GM18520 (cell line): ENCODE measurements at regions not wholly inside any gene's neighbourhood (a gene's known extent, or its start where the extent isn't known, plus 50 kb on each side); places are given as distances from the start of the nearest gene placed in this dataset.
"Not testable (repeated sequence)": the region's sequence is repeated elsewhere in the genome, so short reads cannot be mapped to it uniquely, and the experiment has no call there.

Experiments
- ATAC-seq: cut with Tn5 transposase; IDR thresholded peaks from one replicate; pipeline ENCODE4 v1.9.1; 2021; ENCODE audit not compliant: unreplicated experiment

GRCh38 chr5:17326600-17327037 lies 109.2 kb downstream of the BASP1 start:
- no peak for ATAC-seq

GRCh38 chr5:17327048-17327625 lies 109.7 kb downstream of the BASP1 start:
- no peak for ATAC-seq

GRCh38 chr5:17329571-17329970 lies 112.1 kb downstream of the BASP1 start:
- ATAC-seq, result no peak

GRCh38 chr5:17330386-17330785 lies 113.0 kb downstream of the BASP1 start:
- no peak for ATAC-seq

- no peak for ATAC-seq
Observed at GRCh38 chr5:17331651-17332050, 114.2 kb downstream of the BASP1 start.

- no peak for ATAC-seq
Observed at GRCh38 chr5:17333755-17334154, 116.3 kb downstream of the BASP1 start.

- no peak for ATAC-seq
Observed at GRCh38 chr5:17336054-17336453, 118.6 kb downstream of the BASP1 start.

GRCh38 chr5:17336723-17337122 lies 119.3 kb downstream of the BASP1 start:
- not testable (repeated sequence) for ATAC-seq

GRCh38 chr5:17339841-17340240 lies 122.4 kb downstream of the BASP1 start:
- ATAC-seq, result no peak

GRCh38 chr5:17340379-17340778 lies 122.9 kb downstream of the BASP1 start:
- no peak for ATAC-seq

- no peak for ATAC-seq
Observed at GRCh38 chr5:17340819-17341218, 123.4 kb downstream of the BASP1 start.

GRCh38 chr5:17343675-17344074 lies 126.2 kb downstream of the BASP1 start:
- peak; percentile 75 for ATAC-seq

- no peak for ATAC-seq
Observed at GRCh38 chr5:17346811-17347210, 129.4 kb downstream of the BASP1 start.

- ATAC-seq, result no peak
Observed at GRCh38 chr5:17352223-17352622, 134.8 kb downstream of the BASP1 start.

GRCh38 chr5:17354265-17354664 lies 136.8 kb downstream of the BASP1 start:
- no peak for ATAC-seq

- ATAC-seq, result no peak
Observed at GRCh38 chr5:17355586-17356346, 138.3 kb downstream of the BASP1 start.

- no peak for ATAC-seq
Observed at GRCh38 chr5:17356551-17356950, 139.1 kb downstream of the BASP1 start.

GRCh38 chr5:17357504-17357903 lies 140.1 kb downstream of the BASP1 start:
- ATAC-seq, result no peak

- no peak for ATAC-seq
Observed at GRCh38 chr5:17358031-17358430, 140.0 kb upstream of the TAF11L2 start.

GRCh38 chr5:17359451-17360011 lies 138.5 kb upstream of the TAF11L2 start:
- no peak for ATAC-seq

GRCh38 chr5:17360879-17361278 lies 137.2 kb upstream of the TAF11L2 start:
- ATAC-seq, result no peak

GRCh38 chr5:17361331-17361730 lies 136.7 kb upstream of the TAF11L2 start:
- ATAC-seq, result no peak
